HG02973 (cell line): ENCODE measurements at regions not wholly inside any gene's neighbourhood (a gene's known extent, or its start where the extent isn't known, plus 50 kb on each side); places are given as distances from the start of the nearest gene placed in this dataset.

Source experiments
- ATAC-seq: cut with Tn5 transposase; IDR thresholded peaks from one replicate; pipeline ENCODE4 v1.9.1; 2021; ENCODE audit warnings: moderate library complexity; ENCODE audit not compliant: unreplicated experiment

DNA sequence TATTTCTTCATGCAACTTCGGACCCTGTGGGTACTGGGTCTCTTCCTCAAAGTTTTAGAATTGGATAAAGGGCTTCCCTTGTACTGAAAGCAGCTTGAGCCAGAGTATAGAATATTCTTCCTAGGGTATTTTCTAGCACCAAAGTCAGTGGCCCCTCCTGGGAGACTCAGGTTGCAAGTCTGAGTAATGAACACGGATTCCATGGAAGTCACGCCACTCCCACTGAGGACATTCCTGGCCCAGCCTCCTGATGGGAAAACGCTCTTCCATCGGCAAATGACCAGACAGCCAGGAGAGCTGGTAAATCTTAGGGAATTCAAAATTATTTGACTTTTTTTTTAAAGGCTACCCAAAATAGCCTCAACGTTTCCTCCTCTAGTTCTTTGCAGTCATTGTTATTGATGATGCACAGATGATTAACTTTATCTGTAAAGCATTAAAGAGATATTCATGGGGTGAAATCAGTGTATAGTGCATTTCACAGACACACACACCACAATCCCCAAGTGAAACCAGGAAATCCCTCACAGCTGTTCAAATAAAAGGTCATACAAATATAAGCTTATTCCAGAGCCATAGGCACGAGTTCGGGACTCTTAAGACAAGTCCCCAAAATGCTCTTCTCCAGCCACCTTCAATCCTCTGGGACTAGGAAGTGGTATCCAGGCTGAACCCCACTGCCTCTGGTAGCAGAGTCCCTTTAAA, 248.8 kb downstream of the SOD2 start:
- ATAC-seq = no peak

DNA sequence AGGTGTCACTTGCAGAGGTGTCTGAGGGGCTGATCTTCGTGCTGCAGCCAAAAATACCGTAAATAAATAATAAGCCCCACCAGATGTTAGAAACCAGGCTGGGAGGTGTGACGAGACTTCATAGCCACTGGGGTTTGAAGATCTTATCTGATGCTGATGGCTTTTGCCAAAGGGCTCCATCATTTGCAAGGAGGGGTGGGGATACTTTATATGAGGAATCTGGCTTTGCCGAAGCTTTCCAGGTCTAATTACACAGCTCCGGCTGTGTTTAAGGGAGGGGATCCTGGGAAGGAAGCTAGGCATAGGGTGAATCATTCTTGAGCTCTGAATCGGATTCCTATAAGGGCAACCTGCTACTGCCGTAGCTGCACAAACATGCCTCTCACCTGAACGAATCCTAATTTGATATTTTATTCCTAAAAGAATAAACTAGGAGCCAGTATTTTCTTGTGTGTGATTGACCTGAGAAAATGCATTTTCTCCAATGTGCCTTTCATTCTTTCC, 249.6 kb downstream of the SOD2 start:
- no peak for ATAC-seq

DNA sequence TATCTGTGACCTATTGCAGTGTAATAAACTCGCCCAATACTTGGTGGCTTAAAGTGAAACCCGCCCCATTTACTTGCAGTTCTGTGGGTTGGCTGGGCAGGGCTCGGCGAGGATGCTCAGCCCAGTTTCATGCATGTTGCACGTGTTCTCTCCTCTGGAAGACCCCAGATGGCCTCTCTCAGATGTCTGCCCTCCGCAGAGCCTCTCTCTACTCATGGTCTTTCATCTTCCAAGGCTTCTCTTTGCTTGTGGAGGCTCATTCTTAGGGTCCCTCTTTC, 251.4 kb downstream of the SOD2 start:
- no peak for ATAC-seq

DNA sequence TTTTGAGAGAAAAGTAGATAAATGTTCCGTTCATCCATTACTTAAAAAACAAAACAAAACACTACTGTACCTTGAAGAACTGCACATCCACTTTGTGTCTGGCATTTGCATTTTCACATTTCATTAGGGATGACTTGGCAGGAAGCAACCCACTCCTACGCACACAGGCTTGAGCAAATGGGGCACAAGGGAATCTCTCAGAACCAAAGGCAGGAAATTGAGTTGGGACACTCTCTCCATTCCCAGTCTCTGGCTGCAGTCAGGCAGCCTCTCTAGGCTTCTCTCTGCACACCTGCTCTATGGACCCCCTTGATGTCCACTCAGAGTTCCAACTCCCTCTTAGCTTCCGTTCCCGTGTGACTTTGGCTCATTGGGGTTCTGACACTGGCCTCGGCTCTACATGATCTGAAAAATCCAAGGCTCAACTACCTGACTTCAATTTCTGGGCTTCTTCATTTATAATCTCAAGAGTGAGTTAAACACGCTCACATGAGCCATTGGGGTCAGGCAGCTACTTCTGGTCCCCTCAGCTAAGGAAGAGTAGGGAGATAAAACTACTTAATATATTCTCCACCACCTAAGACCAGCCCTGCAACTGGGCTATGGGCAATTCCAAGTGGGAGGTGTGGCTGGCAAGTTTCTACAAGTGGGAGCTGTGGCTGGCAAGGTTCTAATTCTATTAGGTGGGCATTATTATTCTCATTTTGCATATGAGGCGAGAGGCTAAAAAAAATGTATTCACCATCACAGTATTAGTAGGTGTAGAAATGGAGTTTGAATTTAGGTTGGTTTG, 251.9 kb downstream of the SOD2 start:
- ATAC-seq = no peak

DNA sequence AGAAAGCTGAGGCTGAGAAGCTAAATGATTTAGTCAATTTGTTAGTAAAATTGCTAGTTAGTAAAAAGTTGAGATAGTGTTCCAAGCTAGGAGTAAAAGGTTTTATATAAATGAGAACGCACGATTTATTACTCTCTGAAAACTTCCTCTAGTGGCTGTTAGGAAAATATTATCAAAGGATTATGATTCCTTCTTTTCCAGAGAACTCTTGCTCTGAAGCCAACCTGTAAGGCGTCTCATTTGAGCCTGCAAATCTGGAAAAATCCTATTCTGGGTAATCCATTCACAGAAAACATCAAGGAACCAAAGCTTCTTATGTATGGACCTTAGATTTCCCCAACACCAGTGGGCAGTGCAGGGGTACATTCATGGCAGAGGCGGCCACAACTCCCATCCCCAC, 252.7 kb downstream of the SOD2 start:
- no peak for ATAC-seq

DNA sequence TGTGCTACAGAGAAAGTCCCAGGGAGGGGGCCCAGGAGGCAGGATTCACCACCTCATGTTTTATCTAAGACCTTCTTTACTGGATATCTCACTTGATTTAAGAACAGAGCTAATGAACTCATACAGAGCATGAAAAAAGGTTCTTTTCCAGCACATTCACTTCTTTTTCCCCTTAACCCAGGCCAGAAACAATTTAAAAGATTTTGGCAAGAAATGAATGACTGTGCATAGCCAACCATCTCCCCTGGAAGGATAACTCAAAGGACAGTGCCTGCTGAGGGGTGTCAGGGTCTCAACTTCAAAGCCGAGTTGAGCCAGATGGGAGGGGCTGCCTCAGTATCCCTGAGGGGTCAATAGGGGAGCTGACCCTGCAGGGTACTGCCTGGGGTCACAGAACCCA, 253.4 kb downstream of the SOD2 start:
- no peak for ATAC-seq

DNA sequence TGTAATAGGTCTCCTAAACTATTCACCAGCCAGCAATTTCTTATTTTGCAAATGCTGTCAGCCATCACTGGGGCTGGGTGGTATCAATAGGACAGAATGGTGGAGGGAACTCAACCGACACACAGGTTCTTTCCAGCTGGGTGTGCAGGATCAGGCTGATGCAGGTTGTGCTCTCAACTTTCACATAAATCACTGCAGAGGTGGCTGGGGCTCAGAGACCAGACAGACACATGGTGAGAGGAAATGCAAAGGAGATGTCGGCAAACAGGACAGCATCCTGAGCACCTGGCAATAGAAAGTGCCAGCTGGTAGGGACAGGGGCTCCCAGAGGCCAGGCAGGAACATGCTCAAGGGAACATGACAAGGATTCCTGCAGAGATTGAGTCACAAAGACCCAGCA, 254.9 kb downstream of the SOD2 start:
- no peak for ATAC-seq

DNA sequence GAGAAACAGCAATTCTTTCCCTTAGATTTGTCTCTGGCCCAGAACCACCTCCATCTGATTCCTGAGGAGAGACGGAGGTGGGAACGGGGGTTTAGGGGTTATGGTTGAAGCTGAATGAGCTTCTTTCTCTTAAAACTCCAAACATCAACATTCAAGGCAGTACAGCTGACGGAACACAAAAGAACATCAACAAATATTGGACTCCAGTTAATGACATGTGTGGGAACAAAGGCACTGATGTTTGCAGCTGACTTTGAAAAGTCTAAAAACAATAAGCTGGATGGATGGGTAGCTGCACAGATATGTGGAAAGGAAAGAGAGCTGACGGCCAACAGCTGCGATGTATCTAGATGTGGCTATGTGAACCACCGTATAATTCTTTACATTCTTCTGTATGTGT, 256.5 kb downstream of the SOD2 start:
- ATAC-seq = no peak

DNA sequence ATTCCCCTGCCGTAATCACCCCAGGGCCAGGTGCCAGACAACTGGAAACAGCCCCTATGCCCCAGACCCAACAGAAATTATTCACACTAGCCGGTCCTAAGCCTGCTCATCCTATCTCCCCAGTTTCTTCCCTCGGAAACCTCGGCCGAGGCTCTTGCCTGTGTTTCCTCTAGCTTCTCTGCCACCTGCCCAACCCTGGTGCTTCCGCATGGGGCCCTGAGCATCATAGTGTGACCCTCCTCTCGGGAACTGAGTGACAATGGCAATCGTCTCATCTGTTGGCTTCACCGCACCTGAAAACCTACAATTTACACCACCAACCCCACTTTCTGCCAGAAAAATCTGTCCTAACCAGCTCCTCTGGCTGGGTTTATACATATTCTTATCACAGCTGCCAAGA, 257.3 kb downstream of the SOD2 start:
- no peak for ATAC-seq

DNA sequence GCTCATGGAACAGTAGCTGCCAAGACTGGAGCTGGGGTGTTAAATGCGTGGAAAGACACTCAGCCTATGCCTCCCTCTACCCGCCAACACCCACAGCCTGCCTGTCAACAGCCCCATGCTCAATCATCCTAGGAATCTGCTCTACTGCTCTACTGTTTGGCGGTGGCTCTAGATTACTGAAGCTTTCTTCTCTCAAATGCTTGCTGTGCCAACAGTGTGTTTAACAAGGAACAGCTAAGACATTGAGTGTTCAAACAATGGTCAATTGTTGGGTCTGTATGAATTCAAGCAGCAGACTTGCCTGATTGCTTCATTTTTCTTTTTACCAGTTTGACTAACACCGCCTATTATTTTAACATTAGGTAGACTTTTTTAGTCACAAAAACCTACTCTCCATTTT, 258.6 kb downstream of the SOD2 start:
- no peak for ATAC-seq

DNA sequence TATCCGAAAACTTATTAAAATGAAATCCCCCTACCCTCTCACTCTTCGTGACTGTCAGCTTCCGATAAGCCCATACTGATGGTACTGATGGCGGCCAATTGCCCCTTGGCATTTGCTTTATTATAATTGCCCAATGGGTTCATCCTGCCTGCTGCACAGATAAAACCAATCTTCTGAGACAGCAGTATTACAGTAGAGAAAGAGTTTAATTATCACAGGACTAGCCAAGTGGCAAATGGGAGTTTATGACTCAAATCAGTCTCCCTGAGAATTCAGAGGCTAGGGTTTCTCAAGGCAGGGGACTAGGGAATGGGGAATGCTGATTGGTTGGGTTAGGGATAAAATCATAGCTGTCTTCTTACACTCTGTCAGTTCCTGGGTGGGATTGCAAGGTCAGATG, 259.5 kb downstream of the SOD2 start:
- ATAC-seq = no peak

DNA sequence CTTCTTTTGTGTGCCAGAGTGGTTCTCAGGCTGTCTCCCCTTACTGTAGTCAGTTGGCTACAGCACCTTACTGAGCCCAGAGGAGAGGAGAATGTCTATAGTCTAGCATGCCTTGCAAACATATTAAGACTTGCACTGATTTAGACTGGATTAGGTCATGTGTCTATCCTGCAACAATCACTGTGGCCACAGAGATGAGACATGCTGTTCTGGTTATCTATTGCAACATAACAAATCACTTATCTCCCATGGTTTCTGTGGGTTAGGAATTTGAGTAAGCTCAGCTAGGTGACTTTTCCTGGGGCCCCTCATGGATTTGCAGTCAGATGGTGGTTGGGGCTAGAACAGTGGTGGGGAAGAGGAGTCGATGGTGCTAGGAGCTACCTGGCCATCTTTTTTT, 261.3 kb downstream of the SOD2 start:
- ATAC-seq = no peak

DNA sequence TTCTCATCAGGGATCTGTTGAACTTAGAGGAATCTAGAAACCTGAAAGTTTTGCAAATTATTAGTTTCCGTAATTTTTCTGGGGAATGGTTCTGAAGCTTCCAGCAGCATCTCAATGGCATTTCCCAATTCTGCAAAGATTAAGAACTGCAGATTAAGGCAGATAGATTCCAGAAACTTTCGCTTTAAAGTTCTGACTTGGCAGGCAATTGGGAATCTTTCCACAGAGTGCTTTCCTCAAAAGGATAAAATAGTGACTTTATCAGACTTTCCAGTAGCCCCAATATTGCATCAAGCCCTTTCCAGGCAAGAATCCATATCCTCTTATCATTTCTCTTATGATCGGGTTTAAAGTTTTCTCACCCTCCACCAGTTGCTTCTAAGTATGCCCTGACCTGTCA, 261.1 kb downstream of the FNDC1 start:
- no peak for ATAC-seq

DNA sequence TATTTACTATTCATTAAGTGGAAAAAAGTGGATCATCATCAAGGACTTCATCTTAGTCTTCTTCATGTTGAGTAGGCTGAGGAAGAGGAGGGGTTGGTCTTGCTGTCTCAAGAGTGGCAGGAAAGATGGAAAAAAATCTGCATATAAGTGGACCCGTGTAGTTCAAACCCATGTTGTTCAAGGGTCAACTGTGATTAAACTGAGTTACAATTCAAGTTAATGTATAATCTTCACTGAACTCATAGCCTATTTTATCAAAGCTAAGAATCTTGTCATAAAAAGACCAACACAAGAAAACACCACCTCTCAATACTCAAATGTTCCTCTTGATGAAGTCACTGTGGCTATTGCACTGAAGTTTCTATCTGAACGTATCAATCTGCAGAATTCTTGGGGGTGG, 260.2 kb downstream of the FNDC1 start:
- no peak for ATAC-seq

DNA sequence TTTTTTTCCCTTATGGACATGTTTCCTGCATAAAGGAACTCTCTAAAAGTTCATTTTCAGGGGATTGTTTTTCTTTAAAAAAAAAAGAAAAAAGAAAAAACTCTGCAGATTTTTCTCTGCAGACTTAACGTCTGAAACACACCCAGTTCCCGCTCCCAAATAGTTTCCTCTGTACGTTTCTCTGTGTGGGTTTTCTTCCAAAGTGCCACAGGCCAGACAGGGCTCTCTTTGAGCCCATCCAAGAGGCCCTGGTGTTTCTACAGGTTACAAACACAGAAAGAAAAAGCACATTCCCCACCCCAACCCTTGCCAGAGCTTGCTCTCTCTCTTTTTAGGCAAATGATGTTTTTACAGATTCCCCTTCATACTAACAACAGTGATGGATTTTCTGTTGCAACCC, 258.6 kb downstream of the FNDC1 start:
- no peak for ATAC-seq

DNA sequence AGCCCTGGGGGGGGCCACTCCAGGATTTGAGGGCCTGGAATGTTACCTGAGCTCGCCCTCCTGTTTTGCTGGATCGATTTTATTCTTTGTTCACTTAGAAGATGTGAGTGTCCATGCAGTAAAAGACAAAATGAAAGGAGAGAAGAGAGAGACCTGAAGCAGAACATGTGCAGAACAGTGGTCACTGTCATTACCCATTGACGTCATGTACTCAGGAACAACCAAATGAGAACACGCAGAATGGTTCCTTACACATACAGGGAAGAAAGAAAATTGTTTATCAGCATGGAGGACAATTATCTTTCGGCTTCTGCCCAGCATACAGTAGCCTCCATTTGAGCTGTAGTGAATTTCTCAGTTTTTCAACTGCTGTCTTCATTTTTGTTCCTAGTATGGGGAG, 258.1 kb downstream of the FNDC1 start:
- no peak for ATAC-seq

DNA sequence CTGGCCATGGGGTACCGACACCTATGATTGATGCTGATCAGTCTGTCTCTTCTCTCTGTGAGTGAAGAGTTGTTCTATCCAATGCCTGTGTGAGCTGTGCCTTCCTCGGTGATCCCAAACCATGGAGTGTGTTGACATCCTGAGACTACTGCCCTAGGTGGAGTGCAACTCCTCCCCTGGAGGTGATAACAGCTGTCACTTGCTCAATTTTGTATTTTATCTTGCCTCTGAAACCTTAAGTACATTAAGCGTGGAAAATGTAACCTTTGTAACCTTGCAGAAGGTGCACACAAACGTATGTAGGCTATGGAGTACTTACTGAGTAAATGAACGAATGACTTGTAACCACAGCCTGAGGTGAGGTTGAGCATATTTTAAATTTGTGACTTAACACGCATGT, 256.2 kb downstream of the FNDC1 start:
- ATAC-seq = no peak

DNA sequence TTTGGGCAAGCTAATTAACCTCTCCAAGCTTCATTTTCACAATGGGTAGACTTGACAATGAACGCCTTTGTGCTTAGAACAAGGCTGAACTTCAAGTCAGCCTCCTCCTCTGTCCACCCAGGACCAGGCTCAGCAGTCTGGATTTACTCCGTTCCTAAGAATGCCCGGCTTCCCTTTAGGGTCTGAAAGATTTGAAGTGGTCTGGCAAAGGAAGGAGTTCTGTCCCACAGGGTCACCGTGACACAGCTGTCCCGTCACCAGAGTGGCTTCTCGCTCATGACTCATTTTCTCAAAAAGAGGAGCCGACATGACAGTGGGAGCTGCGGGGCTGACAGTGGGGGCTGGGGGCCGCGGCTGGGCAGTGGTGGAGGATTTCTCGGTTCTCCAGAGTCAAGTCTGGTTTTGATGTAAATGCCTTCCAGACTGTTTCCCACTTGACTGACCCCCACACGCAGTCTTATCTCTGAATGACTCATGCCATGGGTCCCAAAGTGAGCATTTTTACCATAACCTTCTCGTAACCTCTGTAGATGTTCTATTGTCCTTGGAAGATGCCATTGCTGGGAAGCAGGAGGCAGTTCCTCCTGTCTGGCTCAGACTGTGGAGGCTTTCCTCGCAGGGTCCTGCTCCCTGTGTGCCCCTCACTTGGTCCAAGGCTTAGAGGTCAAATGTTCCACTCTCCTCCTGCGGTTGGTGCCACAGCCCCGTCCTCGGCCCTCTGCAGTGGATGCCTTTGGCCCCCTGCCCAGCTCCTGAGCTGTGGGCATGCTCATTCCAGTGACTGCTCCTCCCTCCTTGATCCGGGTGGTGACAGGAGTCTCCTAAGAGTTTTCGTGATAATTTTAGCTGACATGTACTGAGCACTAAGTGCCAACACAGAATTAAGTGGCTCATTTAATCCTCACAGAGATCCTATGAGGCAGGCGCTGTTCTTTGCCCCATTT, 253.1 kb downstream of the FNDC1 start:
- ATAC-seq = no peak

DNA sequence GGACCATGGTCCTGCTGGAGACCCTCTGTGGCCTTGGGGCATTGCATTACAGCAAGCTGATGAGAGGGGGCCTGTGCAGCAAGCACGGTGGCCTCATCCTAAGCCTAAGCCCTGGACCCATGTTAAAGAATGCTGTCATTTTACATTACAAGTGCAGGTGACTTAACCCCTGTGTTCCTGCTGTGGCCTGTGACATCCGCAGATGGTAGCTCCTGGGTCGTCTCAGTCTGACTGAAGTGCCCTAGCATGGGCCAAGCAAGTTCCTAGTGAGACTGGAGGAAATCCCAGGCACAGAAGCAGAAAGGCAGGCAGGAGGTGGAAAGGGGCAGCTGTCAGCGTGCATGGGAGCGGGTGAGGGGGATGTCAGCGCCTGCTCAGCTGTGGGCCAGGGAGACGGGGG, 252.4 kb downstream of the FNDC1 start:
- no peak for ATAC-seq

DNA sequence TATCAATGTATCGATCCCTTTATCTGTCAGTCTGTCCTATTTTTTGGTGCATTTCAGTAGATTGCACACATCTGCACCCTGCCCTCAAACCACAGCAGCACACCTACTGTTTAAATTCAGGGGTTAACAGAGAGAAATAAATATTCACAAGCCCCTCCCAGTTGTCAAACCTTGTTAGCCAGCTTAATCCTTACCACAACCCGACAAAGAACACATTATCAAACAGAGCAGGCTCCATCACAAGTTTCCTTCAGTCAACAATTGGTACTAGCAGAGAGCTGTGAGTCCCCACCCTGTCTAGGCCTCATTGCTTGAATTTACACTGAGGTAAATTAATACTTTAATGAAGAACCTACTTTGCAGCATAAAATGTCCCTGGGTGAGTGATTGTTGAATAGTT, 249.8 kb downstream of the FNDC1 start:
- no peak for ATAC-seq

DNA sequence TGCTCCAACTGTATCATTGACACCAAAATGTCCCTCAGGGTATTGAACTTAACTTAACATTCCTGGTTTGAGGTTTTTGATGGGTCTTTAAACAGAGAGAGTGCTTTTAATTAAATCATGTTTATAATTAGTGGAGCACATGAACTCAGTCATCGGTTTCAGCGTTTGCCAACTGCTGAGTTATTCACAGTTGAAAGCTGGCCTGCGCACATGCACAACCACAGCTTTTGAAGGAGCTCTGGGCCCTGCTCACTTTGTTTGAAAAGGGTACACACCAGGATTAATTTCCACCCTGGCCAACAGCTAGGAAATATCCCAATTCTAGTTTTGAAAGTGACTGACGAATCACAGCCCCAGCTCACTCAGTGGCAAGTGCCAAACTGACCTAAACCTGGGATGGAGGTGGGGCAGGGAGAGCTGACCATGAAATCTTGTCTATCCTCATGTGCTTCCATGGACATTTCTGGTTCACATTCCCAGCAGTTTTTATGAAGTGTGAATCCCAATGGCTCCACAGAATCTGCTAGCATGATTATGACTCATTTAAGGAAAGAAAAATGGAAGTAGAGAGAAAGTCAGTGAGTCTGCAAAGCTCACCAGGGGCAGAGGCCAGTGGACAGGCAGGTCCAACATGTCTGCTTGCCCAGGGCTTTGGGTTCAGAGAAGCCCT, 247.8 kb downstream of the FNDC1 start:
- no peak for ATAC-seq
